ENCODE measurements at regions not wholly inside any gene's neighbourhood (a gene's known extent, or its start where the extent isn't known, plus 50 kb on each side); places are given as distances from the start of the nearest gene placed in this dataset.

- DNase-seq (ENCODE audit: low read depth) = peak; percentile 26
- no peak for TF ChIP-seq POLR2A (IDR thresholded peaks at IDR 0.05; ENCODE audit: extremely low read depth, insufficient read length)
- TF ChIP-seq MAX (IDR thresholded peaks at IDR 0.05; ENCODE audit: low read depth, low read length) = no peak
- TF ChIP-seq CTCF (IDR thresholded peaks at IDR 0.05; ENCODE audit: low read depth, low read length) = no peak
- TF ChIP-seq MYC (IDR thresholded peaks at IDR 0.05; ENCODE audit: low read depth, low read length) = no peak
Measured at GRCh38 chr21:41564871-41565274, 56.9 kb upstream of the TMPRSS2 start.

GRCh38 chr21:41562101-41563000 lies 54.4 kb upstream of the TMPRSS2 start:
- no peak overlapping the region for H3K4me3 ChIP-seq (ENCODE audit: low read depth, low read length)
- TF ChIP-seq MYC (IDR thresholded peaks at IDR 0.05; ENCODE audit: low read depth, low read length) (no peak), POLR2A (IDR thresholded peaks at IDR 0.05; ENCODE audit: extremely low read depth, insufficient read length) (no peak), MAX (IDR thresholded peaks at IDR 0.05; ENCODE audit: low read depth, low read length) (no peak), CTCF (IDR thresholded peaks at IDR 0.05; ENCODE audit: low read depth, low read length) (no peak)
- DNase-seq (ENCODE audit: low read depth) = no peak

More at GRCh38 chr21:41564871-41565274, 56.9 kb upstream of the TMPRSS2 start:
- H3K4me3 ChIP-seq (ENCODE audit: low read depth, low read length) = no peak overlapping the region

GRCh38 chr21:41561701-41562100 lies 53.7 kb upstream of the TMPRSS2 start:
- no peak overlapping the region for H3K4me3 ChIP-seq (ENCODE audit: low read depth, low read length)
- TF ChIP-seq MYC (IDR thresholded peaks at IDR 0.05; ENCODE audit: low read depth, low read length) = no peak
- no peak for TF ChIP-seq POLR2A (IDR thresholded peaks at IDR 0.05; ENCODE audit: extremely low read depth, insufficient read length)
- TF ChIP-seq MAX (IDR thresholded peaks at IDR 0.05; ENCODE audit: low read depth, low read length) = no peak
- no peak for TF ChIP-seq CTCF (IDR thresholded peaks at IDR 0.05; ENCODE audit: low read depth, low read length)
- no peak for DNase-seq (ENCODE audit: low read depth)

GRCh38 chr21:41560661-41561158 lies 52.8 kb upstream of the TMPRSS2 start:
- H3K4me3 ChIP-seq (ENCODE audit: low read depth, low read length) = no peak overlapping the region
- DNase-seq (ENCODE audit: low read depth) = no peak
- no peak for TF ChIP-seq CTCF (IDR thresholded peaks at IDR 0.05; ENCODE audit: low read depth, low read length)
- no peak for TF ChIP-seq MAX (IDR thresholded peaks at IDR 0.05; ENCODE audit: low read depth, low read length)
- no peak for TF ChIP-seq MYC (IDR thresholded peaks at IDR 0.05; ENCODE audit: low read depth, low read length)
- no peak for TF ChIP-seq POLR2A (IDR thresholded peaks at IDR 0.05; ENCODE audit: extremely low read depth, insufficient read length)

GRCh38 chr21:41559658-41560631 lies 52.0 kb upstream of the TMPRSS2 start:
- no peak for DNase-seq (ENCODE audit: low read depth)
- H3K4me3 ChIP-seq (ENCODE audit: low read depth, low read length) = no peak overlapping the region
- TF ChIP-seq CTCF (IDR thresholded peaks at IDR 0.05; ENCODE audit: low read depth, low read length) (no peak), MYC (IDR thresholded peaks at IDR 0.05; ENCODE audit: low read depth, low read length) (no peak), MAX (IDR thresholded peaks at IDR 0.05; ENCODE audit: low read depth, low read length) (no peak), POLR2A (IDR thresholded peaks at IDR 0.05; ENCODE audit: extremely low read depth, insufficient read length) (no peak)

Measured in NB4 (cell line).